K562 (cell line): ENCODE measurements at regions not wholly inside any gene's neighbourhood (a gene's known extent, or its start where the extent isn't known, plus 50 kb on each side); places are given as distances from the start of the nearest gene placed in this dataset.

Source experiments
- ATAC-seq: fragments of 200-7000 bp; cut with Tn5 transposase; 3 replicates; pipeline ENCODE4 v1.9.1; 2020; ENCODE audit warnings: moderate library complexity
- BruUV-seq: library from RNA; stranded (reverse); fragments of 400-500 nt; replicated peaks from 2 replicates; lab custom pipeline; 2021; lab: Mats Ljungman, UMichigan
- CTCF ChIA-PET: fragments of 300-600 bp; formaldehyde crosslinking; extraction: SDS; loops from one replicate; lab custom pipeline; 2021; ENCODE audit warnings: low intra/inter-chr PET ratio; lab: Yijun Ruan, JAX
- POLR2A ChIA-PET: fragments of 300-600, 350-650 bp; sonication (Branson Sonifier 250); formaldehyde crosslinking; extraction: SDS; loops from one replicate; lab custom pipeline; 2021; ENCODE audit warnings: antibody characterized with exemption, inconsistent platforms; lab: Yijun Ruan, JAX
- DNase-seq, 4 experiments: peaks; one replicate each; pipeline versions ENCODE4 v3.0.0 to v3.0.0-alpha.2; 2011 to 2018; ENCODE audit warnings: low spot score in 3 of 4, mixed read lengths in 3 of 4; ENCODE audit errors: extremely low read depth in 1 of 4
- FAIRE-seq: peaks from 2 replicates; lab custom pipeline; 2011; peaks lifted over from hg19 to GRCh38; lab: Jason Lieb, UNC
- H2AFZ ChIP-seq: 2 replicates; pipeline ENCODE4 v1.6.0; 2011; ENCODE audit warnings: low read depth, low read length, control low read depth, inconsistent platforms
- H3K27ac ChIP-seq: fragments of 200-600 bp; 3 replicates; pipeline ENCODE4 v1.8.0; 2011; ENCODE audit warnings: low read depth, mild to moderate bottlenecking, control low read depth, inconsistent platforms, low read length, moderate library complexity, mixed read lengths; ENCODE audit errors: extremely low read depth
- H3K27me3 ChIP-seq, 2 experiments: fragments of 300-600 bp in 1 of 2; 2 replicates in 1 of 2; 3 replicates in 1 of 2; pipeline versions ENCODE4 v1.6.0 to v1.8.0; 2011; ENCODE audit warnings: inconsistent platforms in 2 of 2, low read length in 2 of 2, mild to moderate bottlenecking in 1 of 2, mixed read lengths in 1 of 2, moderate library complexity in 1 of 2; ENCODE audit not compliant: control insufficient read depth in 2 of 2, insufficient read depth in 2 of 2
- H3K36me3 ChIP-seq: fragments of 300-600 bp; 3 replicates; pipeline ENCODE4 v1.8.0; 2011; ENCODE audit warnings: mild to moderate bottlenecking, low read length, inconsistent platforms; ENCODE audit not compliant: control insufficient read depth, insufficient read depth
- H3K4me1 ChIP-seq, 2 experiments: fragments of 200-600 bp in 1 of 2; replicated peaks in 1 of 2; 2 replicates in 1 of 2; 3 replicates in 1 of 2; pipeline versions ENCODE4 v1.5.1 to v1.8.0; 2011; ENCODE audit warnings: inconsistent platforms in 2 of 2, low read length in 2 of 2, mild to moderate bottlenecking in 1 of 2, mixed read lengths in 1 of 2, moderate library complexity in 1 of 2; ENCODE audit not compliant: control insufficient read depth in 2 of 2, insufficient read depth in 2 of 2
- H3K4me2 ChIP-seq: 2 replicates; pipeline ENCODE4 v1.6.1; 2011; ENCODE audit warnings: low read length, control low read depth, inconsistent platforms, mixed read lengths; ENCODE audit not compliant: insufficient read depth
- H3K4me3 ChIP-seq: fragments of 200-600 bp; sonication (generic), shearing (Covaris generic); 2 replicates; pipeline ENCODE4 v1.5.1; 2016; ENCODE audit warnings: control low read depth, inconsistent platforms
- H3K79me2 ChIP-seq: fragments of 200-600 bp; 3 replicates; pipeline ENCODE4 v1.8.0; 2011; ENCODE audit warnings: low read length, inconsistent platforms; ENCODE audit not compliant: control insufficient read depth, insufficient read depth
- H3K9ac ChIP-seq, 2 experiments: 2 replicates each; pipeline versions ENCODE4 v1.6.0 to v1.6.1; 2011; ENCODE audit warnings: low read depth in 2 of 2, low read length in 2 of 2, control low read depth in 1 of 2, inconsistent platforms in 1 of 2, mild to moderate bottlenecking in 1 of 2, mixed read lengths in 1 of 2; ENCODE audit not compliant: insufficient read depth in 1 of 2
- H3K9me1 ChIP-seq: one replicate; pipeline ENCODE4 v1.6.0; 2011; ENCODE audit warnings: inconsistent platforms, mild to moderate bottlenecking, low read length, moderate library complexity; ENCODE audit not compliant: control insufficient read depth, insufficient read depth
- H3K9me3 ChIP-seq: replicated peaks from 2 replicates; pipeline ENCODE4 v1.5.1; 2011; ENCODE audit warnings: low read depth, low read length, inconsistent platforms; ENCODE audit not compliant: control insufficient read depth, insufficient read depth
- H4K20me1 ChIP-seq: replicated peaks from 2 replicates; pipeline ENCODE4 v1.6.1; 2011; ENCODE audit warnings: low read length, inconsistent platforms, mixed read lengths; ENCODE audit not compliant: control insufficient read depth, insufficient read depth
- BRF1 ChIP-seq: IDR thresholded peaks from 3 replicates; pipeline ENCODE4 v1.6.1; 2011; ENCODE audit warnings: borderline replicate concordance, mild to moderate bottlenecking; ENCODE audit not compliant: insufficient read length; ENCODE audit errors: extremely low read depth
- CAMTA2 ChIP-seq: fragments of 250-450 bp; sonication (Bioruptor Pico); conservative IDR thresholded peaks from 2 replicates; pipeline ENCODE4 v1.5.1; 2022
- DIDO1 ChIP-seq: fragments of 450-650 bp; IDR thresholded peaks from 2 replicates; pipeline ENCODE4 v1.6.1; 2016; ENCODE audit warnings: low read depth, missing biosample characterization, missing genetic modification characterization
- ELF1 ChIP-seq: fragments of 200-800 bp; sonication (Bioruptor generic); IDR thresholded peaks from 2 replicates; pipeline ENCODE4 v1.6.1; 2016; ENCODE audit warnings: missing genetic modification characterization, missing compliant biosample characterization
- HNRNPL ChIP-seq: fragments of 200-400 bp; formaldehyde crosslinking; IDR thresholded peaks from 2 replicates; pipeline ENCODE4 v1.6.1; 2017; ENCODE audit warnings: low read depth, mild to moderate bottlenecking, low read length
- HOMEZ ChIP-seq: fragments of 250-450 bp; sonication (Bioruptor Pico); IDR thresholded peaks from 2 replicates; pipeline ENCODE4 v1.4.0; 2020; ENCODE audit warnings: mild to moderate bottlenecking, moderate library complexity
- NFYB ChIP-seq: IDR thresholded peaks from 2 replicates; pipeline ENCODE4 v1.6.1; 2011; ENCODE audit warnings: mild to moderate bottlenecking, moderate library complexity; ENCODE audit not compliant: insufficient read length; ENCODE audit errors: extremely low read depth
- PML ChIP-seq: IDR thresholded peaks from 2 replicates; pipeline ENCODE4 v1.6.1; 2012; ENCODE audit warnings: low read length, inconsistent platforms
- RAD21 ChIP-seq, 2 experiments: fragments of 250-450 bp in 1 of 2; fragments of 450-650 bp in 1 of 2; sonication (Bioruptor Pico) in 1 of 2; formaldehyde crosslinking in 1 of 2; IDR thresholded peaks in 1 of 2; conservative IDR thresholded peaks in 1 of 2; 2 replicates each; pipeline versions ENCODE4 v1.4.0 to v1.8.0; 2020 to 2022; ENCODE audit warnings: mild to moderate bottlenecking in 2 of 2, moderate library complexity in 1 of 2
- ZKSCAN1 ChIP-seq: fragments of 150-350 bp; IDR thresholded peaks from 2 replicates; pipeline ENCODE4 v1.6.1; 2016; ENCODE audit warnings: low read depth, low read length
- ZNF431 ChIP-seq: sonication (generic); formaldehyde crosslinking; IDR thresholded peaks from 2 replicates; pipeline ENCODE4 v1.8.0; 2022; ENCODE audit warnings: mild to moderate bottlenecking, missing genetic modification reagents
- ZNF583 ChIP-seq: fragments of 250-450 bp; sonication (Bioruptor Pico); IDR thresholded peaks from 2 replicates; pipeline ENCODE4 v1.4.0; 2020
- ZNF695 ChIP-seq: fragments of 450-650 bp; formaldehyde crosslinking; IDR thresholded peaks from 2 replicates; pipeline ENCODE4 v1.4.0; 2020; ENCODE audit warnings: mild to moderate bottlenecking, moderate library complexity
- ZNF79 ChIP-seq: fragments of 250-450 bp; sonication (Bioruptor Pico); IDR thresholded peaks from 2 replicates; pipeline ENCODE4 v1.4.0; 2020; ENCODE audit warnings: low read depth, mild to moderate bottlenecking, moderate library complexity
- ZSCAN32 ChIP-seq: fragments of 450-650 bp; formaldehyde crosslinking; IDR thresholded peaks from 2 replicates; pipeline ENCODE4 v1.4.0; 2020; ENCODE audit warnings: mild to moderate bottlenecking, moderate library complexity
- WGBS: fragments of 100-300 bp; shearing (Covaris generic); methylation state at CpG from one replicate; pipeline ENCODE4 v1.1.6; 2016; ENCODE audit warnings: low coverage, mixed read lengths; ENCODE audit not compliant: insufficient coverage; ENCODE audit errors: missing lambda C conversion rate; 5-methylcytosine and 5-hydroxymethylcytosine counted together
- in situ Hi-C: fragments of 300-500 bp; cut with MboI; formaldehyde crosslinking; loops from 4 replicates; pipeline ENCODE4 v1.15.0; 2018; ENCODE audit warnings: inconsistent platforms, mixed read lengths
- intact Hi-C: fragments of 100-400 bp; cut with micrococcal nuclease; formaldehyde crosslinking; loops from 2 replicates; pipeline ENCODE4 v1.14.2; 2022
- TF ChIP-seq, protein P1 (sequence below): IDR thresholded peaks from 2 replicates; pipeline ENCODE4 v1.6.1; 2011; ENCODE audit not compliant: insufficient read length; ENCODE audit errors: extremely low read depth

DNA sequence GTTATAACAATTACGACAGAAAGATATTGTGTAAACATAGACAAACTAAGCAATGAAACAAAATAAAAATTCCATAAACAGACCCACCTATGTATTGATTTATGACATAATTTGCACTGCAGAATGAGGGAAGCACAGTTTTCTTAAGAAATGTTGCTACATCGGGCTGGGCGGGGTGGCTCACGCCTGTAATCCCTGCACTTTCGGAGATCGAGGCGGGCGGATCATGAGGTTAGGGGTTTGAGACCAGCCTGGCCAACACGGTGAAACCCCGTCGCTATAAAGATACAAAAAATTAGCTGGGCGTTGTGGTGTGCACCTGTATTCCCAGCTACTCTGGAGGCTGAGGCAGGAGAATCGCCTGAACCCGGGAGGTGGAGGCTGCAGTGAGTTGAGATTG, 1344.4 kb upstream of the WWC1 start:
- 1% methylated on average over 14 of the region's 14 CpGs for WGBS
- BruUV-seq, result no TSS peak
- ATAC-seq (no peak), DNase-seq (no peak), FAIRE-seq (no peak)
- no peaks in the 10 kb centered on the region for H3K9me3 ChIP-seq
- intact Hi-C loops, result no loop called here
- no peak overlapping the region for H3K9ac ChIP-seq
- no peaks in the 10 kb centered on the region for H3K36me3 ChIP-seq
- TF ChIP-seq DIDO1 (no peak), BRF1 (no peak), HOMEZ (CRISPR knock-in tag) (no peak), ZNF583 (CRISPR knock-in tag) (no peak), CAMTA2 (CRISPR knock-in tag) (no peak), ZNF431 (CRISPR knock-in tag) (no peak), PML (no peak), ZSCAN32 (CRISPR knock-in tag) (no peak), ZNF79 (CRISPR knock-in tag) (no peak), ELF1 (tag) (no peak), NFYB (no peak), RAD21 (CRISPR knock-in tag; conservative IDR thresholded peaks at IDR 0.05 in 1 of 2, IDR thresholded peaks at IDR 0.05 in 1 of 2) (no peak), HNRNPL (no peak), ZKSCAN1 (no peak), ZNF695 (CRISPR knock-in tag) (no peak)
- TF ChIP-seq, protein P1, sequence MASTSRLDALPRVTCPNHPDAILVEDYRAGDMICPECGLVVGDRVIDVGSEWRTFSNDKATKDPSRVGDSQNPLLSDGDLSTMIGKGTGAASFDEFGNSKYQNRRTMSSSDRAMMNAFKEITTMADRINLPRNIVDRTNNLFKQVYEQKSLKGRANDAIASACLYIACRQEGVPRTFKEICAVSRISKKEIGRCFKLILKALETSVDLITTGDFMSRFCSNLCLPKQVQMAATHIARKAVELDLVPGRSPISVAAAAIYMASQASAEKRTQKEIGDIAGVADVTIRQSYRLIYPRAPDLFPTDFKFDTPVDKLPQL, result no peak
- H3K79me2 ChIP-seq, result no peaks in the 10 kb centered on the region
- H3K27ac ChIP-seq, result no peak overlapping the region
- no peaks in the 10 kb centered on the region for H4K20me1 ChIP-seq
- CTCF ChIA-PET, result no interaction called here
- in situ Hi-C loops, result no loop called here
- POLR2A ChIA-PET, result no interaction called here
- no peaks in the 10 kb centered on the region for H3K4me1 ChIP-seq
- H2AFZ ChIP-seq, result no peak overlapping the region
- H3K4me2 ChIP-seq, result no peak overlapping the region
- no peak overlapping the region for H3K4me3 ChIP-seq
- no peaks in the 10 kb centered on the region for H3K9me1 ChIP-seq
- H3K27me3 ChIP-seq, result no peaks in the 10 kb centered on the region
